Esophagus squamous epithelium (tissue), 5 donors: ENCODE measurements at regions not wholly inside any gene's neighbourhood (a gene's known extent, or its start where the extent isn't known, plus 50 kb on each side); places are given as distances from the start of the nearest gene placed in this dataset.
A peak's percentile ranks its signal among the peaks of the same experiment; 100 is the strongest.

Experiments used
- DNase-seq: peaks from one replicate; lab custom pipeline; 2025; lab: John Stamatoyannopoulos, UW
- H3K27ac ChIP-seq, 4 donors: fragments of 200-600 bp; sonication (generic); one replicate each; pipeline ENCODE4 v1.5.1; 2016 to 2019; ENCODE audit warnings: mild to moderate bottlenecking in 1 of 4
- H3K27me3 ChIP-seq, 4 donors: fragments of 200-600 bp; sonication (generic); 1 replicate in 3 of 4; 2 replicates in 1 of 4; pipeline versions ENCODE4 v1.5.1 to v1.6.0; 2017 to 2021; ENCODE audit warnings: antibody characterized with exemption in 1 of 4
- H3K36me3 ChIP-seq, 3 donors: fragments of 200-600 bp; sonication (generic); one replicate each; pipeline ENCODE4 v1.5.1; 2016 to 2019
- H3K4me1 ChIP-seq, 3 donors: fragments of 200-600 bp; sonication (generic); one replicate each; pipeline ENCODE4 v1.5.1; 2017 to 2019
- H3K4me3 ChIP-seq, 4 donors: fragments of 200-600 bp; sonication (generic); 1 replicate in 3 of 4; 2 replicates in 1 of 4; pipeline ENCODE4 v1.5.1; 2016 to 2019; ENCODE audit warnings: mild to moderate bottlenecking in 2 of 4, moderate library complexity in 1 of 4
- H3K9me3 ChIP-seq, 3 donors: fragments of 200-600 bp; sonication (generic); one replicate each; pipeline ENCODE4 v1.5.1; 2016 to 2019
- CTCF ChIP-seq, 6 experiments: fragments of 450-650 bp in 4 of 6; fragments of 200-600 bp in 2 of 6; sonication (generic) in 2 of 6; IDR thresholded peaks; one replicate each; pipeline ENCODE4 v1.5.1; 2016 to 2019; ENCODE audit warnings: antibody characterized with exemption in 6 of 6, mild to moderate bottlenecking in 4 of 6, moderate library complexity in 4 of 6
- POLR2A ChIP-seq, 4 donors: fragments of 450-650 bp; IDR thresholded peaks; one replicate each; pipeline ENCODE4 v1.6.1; 2017; ENCODE audit warnings: antibody characterized with exemption in 4 of 4, mild to moderate bottlenecking in 4 of 4, moderate library complexity in 3 of 4
- WGBS, 2 donors: methylation state at CpG; one replicate each; pipeline ENCODE4 v1.1.5; 2018; 5-methylcytosine and 5-hydroxymethylcytosine counted together
- intact Hi-C: fragments of 100-400 bp; cut with DNase I; formaldehyde crosslinking; loops from one replicate; pipeline ENCODE4 v1.15.0; 2022
- donor health status: DM: yes; HTN: yes; CAD: no.

GRCh38 chr13:20340136-20340758, 108.1 kb upstream of the GJB6 start:
- TF ChIP-seq POLR2A (IDR thresholded peaks at IDR 0.05) (no peak), CTCF (IDR thresholded peaks at IDR 0.05) (no peak)
- intact Hi-C loops, result no loop called here
- no peaks in the 10 kb centered on the region for H3K36me3 ChIP-seq
- no peaks in the 10 kb centered on the region for H3K27me3 ChIP-seq
- 69 to 74% methylated on average over 7 to 9 of the region's 12 CpGs for WGBS, 2 donors
- H3K9me3 ChIP-seq, result no peaks in the 10 kb centered on the region
- H3K27ac ChIP-seq, result peak overlapping the region; percentile 48 to 78 (median 61)
- H3K4me3 ChIP-seq, result peak overlapping the region in 1 of 4 donors; percentile 18
- DNase-seq, result no peak
- H3K4me1 ChIP-seq, result peaks cover 0 to 31% (median 8%) of the 10 kb centered on the region in 3 donors

GRCh38 chr13:20337884-20338551, 105.9 kb upstream of the GJB6 start:
- Histone ChIP-seq H3K27ac (no peak overlapping the region), H3K36me3 (no peaks in the 10 kb centered on the region), H3K4me3 (no peak overlapping the region), H3K4me1 (peaks cover 0 to 35% (median 10%) of the 10 kb centered on the region in 3 donors), H3K9me3 (no peaks in the 10 kb centered on the region), H3K27me3 (no peaks in the 10 kb centered on the region)
- intact Hi-C loops, result no loop called here
- DNase-seq, result no peak
- 81 to 84% methylated on average over 5 of the region's 5 CpGs for WGBS, 2 donors
- no peak for TF ChIP-seq POLR2A (IDR thresholded peaks at IDR 0.05)
- no peak for TF ChIP-seq CTCF (IDR thresholded peaks at IDR 0.05)

GRCh38 chr13:20336761-20337160, 104.6 kb upstream of the GJB6 start:
- 78 to 79% methylated on average over 4 of the region's 4 CpGs for WGBS, 2 donors
- no peaks in the 10 kb centered on the region for H3K36me3 ChIP-seq
- no peak overlapping the region for H3K27ac ChIP-seq
- intact Hi-C loops, result no loop called here
- no peak overlapping the region for H3K4me3 ChIP-seq
- H3K9me3 ChIP-seq, result no peaks in the 10 kb centered on the region
- peaks cover 0 to 41% (median 16%) of the 10 kb centered on the region in 3 donors for H3K4me1 ChIP-seq
- DNase-seq, result no peak
- no peaks in the 10 kb centered on the region for H3K27me3 ChIP-seq
- TF ChIP-seq POLR2A (IDR thresholded peaks at IDR 0.05) (no peak), CTCF (IDR thresholded peaks at IDR 0.05) (no peak)

GRCh38 chr13:20334309-20334708, 102.2 kb upstream of the GJB6 start:
- Histone ChIP-seq H3K36me3 (no peaks in the 10 kb centered on the region), H3K27me3 (no peaks in the 10 kb centered on the region), H3K4me1 (peaks cover 0 to 22% (median 10%) of the 10 kb centered on the region in 3 donors), H3K4me3 (no peak overlapping the region), H3K27ac (no peak overlapping the region), H3K9me3 (no peaks in the 10 kb centered on the region)
- WGBS, 2 donors, result 76 to 80% methylated on average over 6 of the region's 6 CpGs
- intact Hi-C loops, result no loop called here
- no peak for TF ChIP-seq CTCF (IDR thresholded peaks at IDR 0.05)
- TF ChIP-seq POLR2A (IDR thresholded peaks at IDR 0.05), result no peak
- DNase-seq, result no peak

GRCh38 chr13:20332361-20333096, 100.4 kb upstream of the GJB6 start:
- Histone ChIP-seq H3K4me3 (no peak overlapping the region), H3K27me3 (no peaks in the 10 kb centered on the region), H3K27ac (peak overlapping the region in 1 of 4 donors; percentile 51), H3K9me3 (no peaks in the 10 kb centered on the region), H3K36me3 (no peaks in the 10 kb centered on the region), H3K4me1 (peaks cover 0 to 14% (median 9%) of the 10 kb centered on the region in 3 donors)
- WGBS, 2 donors, result 56 to 58% methylated on average over 6 to 7 of the region's 7 CpGs
- no peak for DNase-seq
- no peak for TF ChIP-seq CTCF (IDR thresholded peaks at IDR 0.05)
- TF ChIP-seq POLR2A (IDR thresholded peaks at IDR 0.05), result no peak
- intact Hi-C loops, result no loop called here
